GM12878 (cell line): ENCODE measurements at regions not wholly inside any gene's neighbourhood (a gene's known extent, or its start where the extent isn't known, plus 50 kb on each side); places are given as distances from the start of the nearest gene placed in this dataset.

Experiments
- CHD2 ChIP-seq: IDR thresholded peaks from 2 replicates; pipeline ENCODE4 v1.6.1; 2011; ENCODE audit warnings: low read depth, low read length, improper control_type of control experiment, borderline replicate concordance
- CTCF ChIP-seq, 3 experiments: IDR thresholded peaks in 2 of 3; conservative IDR thresholded peaks in 1 of 3; 2 replicates each; pipeline ENCODE4 v1.5.1; 2011; ENCODE audit warnings: low read depth in 3 of 3, low read length in 3 of 3, mild to moderate bottlenecking in 3 of 3, control low read depth in 2 of 3, moderate library complexity in 2 of 3, inconsistent platforms in 1 of 3, mixed read lengths in 1 of 3; ENCODE audit not compliant: control insufficient read depth in 2 of 3, insufficient read depth in 1 of 3; ENCODE audit errors: extremely low read depth in 1 of 3
- EGR1 ChIP-seq, 2 experiments: IDR thresholded peaks; 1 replicate in 1 of 2; 2 replicates in 1 of 2; pipeline ENCODE4 v1.6.1; 2011 to 2012; ENCODE audit warnings: low read depth in 2 of 2, low read length in 2 of 2, borderline replicate concordance in 1 of 2, mild to moderate bottlenecking in 1 of 2, moderate library complexity in 1 of 2
- KAT2A ChIP-seq: conservative IDR thresholded peaks from 2 replicates; pipeline ENCODE4 v1.6.1; 2011; ENCODE audit warnings: low read depth, low read length; ENCODE audit not compliant: control insufficient read depth
- KDM1A ChIP-seq: fragments of 200-600 bp; sonication (generic); IDR thresholded peaks from 2 replicates; pipeline ENCODE4 v1.6.1; 2016; ENCODE audit warnings: borderline replicate concordance
- MLLT1 ChIP-seq: fragments of 450-650 bp; IDR thresholded peaks from 2 replicates; pipeline ENCODE4 v1.6.1; 2016; ENCODE audit warnings: mild to moderate bottlenecking
- NKRF ChIP-seq: fragments of 450-650 bp; conservative IDR thresholded peaks from 2 replicates; pipeline ENCODE4 v1.6.1; 2017; ENCODE audit warnings: mild to moderate bottlenecking, moderate library complexity
- PRDM15 ChIP-seq: fragments of 450-650 bp; formaldehyde crosslinking; IDR thresholded peaks from 2 replicates; pipeline ENCODE4 v1.4.0; 2020; ENCODE audit warnings: mild to moderate bottlenecking, moderate library complexity
- RAD51 ChIP-seq: fragments of 450-650 bp; IDR thresholded peaks from 2 replicates; pipeline ENCODE4 v1.6.1; 2016; ENCODE audit warnings: moderate library complexity, mild to moderate bottlenecking, inconsistent platforms
- SP1 ChIP-seq: IDR thresholded peaks from one replicate; pipeline ENCODE4 v1.6.1; 2011; ENCODE audit warnings: low read depth, low read length
- STAT3 ChIP-seq: IDR thresholded peaks from 2 replicates; pipeline ENCODE4 v1.6.1; 2011; ENCODE audit warnings: low read depth, low read length, improper control_type of control experiment
- TCF3 ChIP-seq: IDR thresholded peaks from 2 replicates; pipeline ENCODE4 v1.6.1; 2012; ENCODE audit warnings: low read depth, mild to moderate bottlenecking, low read length, borderline replicate concordance; ENCODE audit not compliant: insufficient read depth
- ZBTB40 ChIP-seq: fragments of 450-650 bp; IDR thresholded peaks from 2 replicates; pipeline ENCODE4 v1.6.1; 2016; ENCODE audit warnings: mild to moderate bottlenecking, moderate library complexity, borderline replicate concordance
- ZNF24 ChIP-seq: fragments of 450-650 bp; IDR thresholded peaks from 2 replicates; pipeline ENCODE4 v1.6.1; 2017; ENCODE audit warnings: antibody characterized with exemption, mild to moderate bottlenecking

GRCh38 chr7:17402628-17403278, 104.3 kb downstream of the AHR start (continued):
- TF ChIP-seq MLLT1, result peak; percentile 49
- no peak; the same call in 1 of the 2 replicates for TF ChIP-seq ZNF24
- no peak for TF ChIP-seq KAT2A
- TF ChIP-seq PRDM15 (CRISPR knock-in tag), result no peak
- TF ChIP-seq TCF3, result no peak
- TF ChIP-seq STAT3, result no peak; the same call in 1 of the 2 replicates
- TF ChIP-seq CTCF (IDR thresholded peaks at IDR 0.05 in 2 of 3, conservative IDR thresholded peaks at IDR 0.05 in 1 of 3; ENCODE audit: control insufficient read depth in 2 of 3, extremely low read depth in 1 of 3, insufficient read depth in 1 of 3, low read depth in 3 of 3, low read length in 3 of 3), result no peak
- TF ChIP-seq SP1, result peak; percentile 45
- no peak for TF ChIP-seq NKRF
- TF ChIP-seq RAD51, result peak; percentile 14; the same call in 1 of the 2 replicates
- TF ChIP-seq CHD2, result 0 out of 2 replicates have a peak, but pooled peaks have one; percentile 9
- TF ChIP-seq KDM1A, result no peak
- no peak for TF ChIP-seq ZBTB40
- TF ChIP-seq EGR1 (IDR thresholded peaks at IDR 0.05; ENCODE audit: borderline replicate concordance in 1 of 2, low read depth in 2 of 2, low read length in 2 of 2), result no peak
